ENCODE measurements at regions not wholly inside any gene's neighbourhood (a gene's known extent, or its start where the extent isn't known, plus 50 kb on each side); places are given as distances from the start of the nearest gene placed in this dataset.

DNA sequence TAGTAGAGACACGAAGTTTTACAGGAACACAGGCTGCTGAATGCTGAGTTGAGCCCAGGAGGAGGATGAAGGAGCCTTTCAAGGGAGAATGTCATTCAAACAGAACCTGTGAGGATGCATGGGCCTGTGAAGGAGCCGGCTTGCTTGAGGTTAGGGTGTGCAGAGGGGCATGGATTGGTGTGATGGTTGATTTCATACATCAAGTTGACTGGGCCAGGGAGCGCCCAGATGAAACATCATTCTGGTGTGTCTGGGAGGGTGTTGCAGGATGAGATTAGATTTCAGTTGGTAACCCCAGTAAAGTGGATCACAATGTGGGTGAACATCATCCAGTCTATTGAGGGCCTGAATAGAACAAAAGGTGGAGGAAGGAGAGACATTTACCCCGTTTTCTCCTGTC is 243.6 kb downstream of the EDEM1 start:
- no peak for DNase-seq

DNA sequence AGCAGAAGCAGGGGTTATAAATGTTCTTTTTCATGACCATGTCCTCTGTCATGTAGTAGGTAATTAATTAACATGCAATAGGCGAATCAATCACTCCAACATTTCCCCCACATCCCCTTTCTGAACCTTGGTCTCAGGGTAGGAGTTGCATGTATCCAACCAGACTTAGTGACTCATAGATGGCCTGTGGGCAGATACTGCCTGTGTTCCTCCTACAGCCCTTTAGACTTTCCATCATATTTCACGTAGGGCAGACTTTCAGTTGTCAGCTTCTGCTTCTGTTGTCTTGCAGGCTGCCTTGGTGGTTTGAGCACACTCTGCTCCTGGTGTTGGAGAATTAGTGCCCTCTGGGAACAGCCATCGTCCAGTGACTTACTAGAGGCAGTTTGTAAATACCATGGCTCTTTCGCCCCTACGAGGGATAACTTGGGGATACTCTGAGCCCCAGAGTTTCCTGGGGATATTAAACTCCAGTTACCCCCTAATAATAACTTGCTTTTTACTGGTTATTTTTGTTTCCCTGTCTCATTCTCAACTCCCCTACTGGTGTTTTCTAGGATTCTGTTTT is 244.4 kb downstream of the EDEM1 start:
- no peak for DNase-seq

DNA sequence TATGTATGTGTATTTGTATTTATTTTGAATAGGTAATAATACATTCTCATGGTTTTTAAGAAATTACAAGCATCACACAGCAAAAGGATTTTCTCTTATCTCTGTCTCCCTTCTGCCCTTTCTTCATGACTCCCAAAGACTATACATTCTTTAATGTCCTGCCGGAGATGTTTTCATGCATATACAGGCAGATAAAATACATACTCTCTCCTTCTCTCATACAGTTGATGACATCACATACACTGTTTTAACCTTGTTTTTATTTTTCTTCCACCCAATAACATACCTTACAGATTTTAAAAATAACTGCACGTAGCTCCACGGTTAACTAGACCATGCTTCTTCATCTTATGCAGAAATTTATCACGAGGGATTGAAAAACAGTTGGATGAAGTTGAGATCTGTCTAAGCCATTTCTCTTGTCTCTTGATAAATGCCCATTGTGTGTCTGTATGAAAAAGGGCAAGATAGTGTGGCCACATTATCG is 249.8 kb downstream of the EDEM1 start:
- no peak for DNase-seq

DNA sequence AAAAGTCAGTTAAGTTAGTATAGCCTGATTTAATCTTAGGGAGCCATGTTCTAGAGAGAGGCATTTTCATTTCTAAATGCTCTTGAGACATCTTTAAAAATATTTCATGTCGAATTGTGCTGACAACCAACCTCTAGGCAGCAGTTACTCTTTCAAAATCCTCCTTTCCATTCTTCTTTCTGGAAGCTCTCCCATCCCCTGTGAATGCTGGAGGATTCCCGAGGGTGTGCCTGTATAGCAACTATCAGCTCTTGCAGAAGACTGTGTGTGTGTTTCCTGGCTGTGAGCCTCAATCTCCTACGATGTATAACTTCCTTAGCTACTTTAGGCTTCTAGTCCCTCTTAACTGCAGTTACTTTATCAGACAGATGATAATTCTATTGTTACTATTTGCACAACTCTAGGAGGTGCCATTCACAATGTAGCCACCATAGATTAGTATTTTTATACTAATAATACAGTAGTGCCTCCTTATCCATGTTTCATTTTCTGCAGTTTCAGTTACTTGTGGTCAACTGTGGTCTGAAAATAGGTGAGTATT is 250.3 kb downstream of the EDEM1 start:
- no peak for DNase-seq

DNA sequence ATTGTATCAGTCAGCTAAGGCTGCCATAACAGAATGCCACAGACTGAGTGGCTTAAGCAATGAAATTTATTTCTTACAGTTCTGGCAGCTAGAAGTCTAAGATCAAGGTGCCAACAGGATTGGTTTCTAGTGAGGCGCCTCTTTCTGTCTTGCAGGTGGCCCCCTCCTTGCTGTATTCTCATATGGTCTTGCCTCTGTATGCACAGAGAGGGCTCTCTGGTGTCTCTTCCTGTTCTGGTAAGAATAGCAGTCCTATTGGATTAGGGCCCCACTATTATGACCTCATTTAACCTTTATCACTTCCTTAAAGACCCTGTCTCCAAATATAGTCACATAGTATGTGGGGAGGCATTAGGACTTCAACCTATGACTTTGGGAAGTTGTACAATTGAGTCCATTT is 253.9 kb downstream of the EDEM1 start:
- DNase-seq: no peak

- no peak for DNase-seq
Measured at GRCh38 chr3:5442106-5442785, 254.7 kb downstream of the EDEM1 start.

GRCh38 chr3:5442786-5443138 is 255.3 kb downstream of the EDEM1 start:
- DNase-seq: no peak

DNA sequence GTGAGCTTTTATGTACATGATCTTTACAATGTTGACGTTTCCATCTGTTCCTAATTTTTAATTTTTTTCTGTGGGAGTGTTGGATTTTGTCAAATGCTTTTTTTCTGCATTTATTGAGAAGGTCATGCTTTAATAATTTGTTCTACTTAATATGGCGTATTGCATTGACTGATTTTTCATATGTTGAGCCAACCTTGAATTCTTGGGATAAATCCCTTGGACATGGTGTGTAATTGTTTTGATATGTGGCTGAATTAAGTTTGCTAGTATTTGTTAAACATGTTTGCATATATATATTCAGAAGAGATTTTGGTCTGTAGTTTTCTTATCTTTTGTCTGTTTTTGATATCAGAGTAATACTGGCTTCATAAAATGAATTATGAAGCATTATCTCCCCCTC is 256.7 kb downstream of the EDEM1 start:
- no peak for DNase-seq

- DNase-seq: no peak
Measured at GRCh38 chr3:5445676-5446201, 258.2 kb downstream of the EDEM1 start.

DNA sequence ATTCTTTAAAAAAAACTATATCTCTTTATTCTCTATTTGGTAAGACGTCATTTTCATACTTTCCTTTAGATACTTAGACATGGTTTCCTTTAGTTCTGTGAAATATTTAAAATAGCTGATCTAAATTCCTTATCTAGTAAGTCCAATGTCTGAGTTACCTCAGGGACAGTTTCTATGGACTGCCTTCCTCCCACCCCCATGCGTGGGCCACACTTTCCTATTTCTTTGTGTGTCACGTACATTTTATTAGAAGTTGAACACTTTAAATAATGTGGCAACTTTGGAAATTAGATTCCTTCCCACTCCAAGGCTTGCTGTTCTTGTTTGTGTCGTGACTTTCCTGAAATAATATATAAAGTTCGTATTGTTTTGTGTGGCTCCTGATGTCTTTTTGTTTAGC is 260.7 kb downstream of the EDEM1 start:
- DNase-seq: no peak

- DNase-seq: no peak
Measured at GRCh38 chr3:5448816-5449215, 261.3 kb downstream of the EDEM1 start.

GRCh38 chr3:5456199-5456598 is 268.7 kb downstream of the EDEM1 start:
- DNase-seq: no peak

- no peak for DNase-seq
Measured at GRCh38 chr3:5458526-5458925, 271.0 kb downstream of the EDEM1 start.

DNA sequence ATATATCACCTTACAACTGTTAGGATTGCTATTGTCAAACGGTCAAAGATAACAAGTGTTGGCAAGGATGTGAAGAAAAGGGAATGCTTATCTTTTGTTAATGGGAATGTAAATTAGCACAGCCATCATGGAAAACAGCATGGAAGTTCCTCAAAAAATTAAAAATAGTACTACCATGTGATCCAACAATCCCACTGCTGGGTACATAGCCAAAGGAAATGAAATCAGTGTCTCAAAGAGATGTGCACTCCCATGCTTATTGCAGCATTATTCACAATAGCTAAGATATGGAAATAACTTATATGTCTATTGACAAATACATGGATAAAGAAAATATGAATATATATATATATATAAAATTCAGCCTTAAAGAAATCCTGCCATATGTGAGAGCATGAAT is 274.6 kb downstream of the EDEM1 start:
- DNase-seq: no peak

- no peak for DNase-seq
Measured at GRCh38 chr3:5463991-5464390, 276.5 kb downstream of the EDEM1 start.

- DNase-seq: no peak
Measured at GRCh38 chr3:5464649-5465048, 277.1 kb downstream of the EDEM1 start.

DNA sequence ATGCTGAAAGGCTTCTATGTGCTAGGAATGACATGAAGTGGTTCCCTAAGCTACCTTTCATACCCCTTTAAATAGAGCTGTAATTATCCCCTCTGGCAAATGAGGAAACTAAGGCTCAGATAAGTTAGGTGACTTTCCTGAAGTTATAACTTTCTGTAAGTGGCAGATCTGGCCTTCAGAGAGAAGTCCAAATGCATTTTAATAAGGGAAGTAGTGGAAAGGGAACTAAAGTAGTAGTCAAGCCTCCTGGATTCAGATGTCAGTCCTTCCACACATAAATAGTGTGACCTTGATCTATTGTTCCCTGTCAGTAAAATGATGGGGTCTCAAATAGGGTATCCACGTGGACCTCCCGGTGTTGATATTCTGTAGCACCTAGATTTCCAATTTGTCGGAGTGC is 277.7 kb downstream of the EDEM1 start:
- DNase-seq: no peak

DNA sequence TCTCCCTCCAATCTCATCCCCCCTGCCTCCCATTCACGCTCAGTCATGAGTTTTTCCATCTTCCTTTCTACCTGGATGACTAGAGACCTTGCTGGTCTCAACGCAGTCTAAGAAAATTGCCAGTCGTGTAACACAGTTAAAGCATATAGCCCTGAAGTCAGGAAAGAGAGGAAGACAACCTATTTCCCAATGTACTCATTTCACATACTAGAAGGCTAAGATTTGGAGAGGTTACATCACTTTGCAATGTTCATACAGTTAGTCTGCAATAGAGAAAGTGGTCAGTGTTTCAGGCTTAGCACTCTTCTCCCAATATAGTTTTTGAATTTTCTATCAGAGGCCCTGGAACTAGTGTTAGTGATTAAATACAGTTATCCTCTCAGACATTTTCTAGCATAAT is 278.6 kb downstream of the EDEM1 start:
- no peak for DNase-seq

DNA sequence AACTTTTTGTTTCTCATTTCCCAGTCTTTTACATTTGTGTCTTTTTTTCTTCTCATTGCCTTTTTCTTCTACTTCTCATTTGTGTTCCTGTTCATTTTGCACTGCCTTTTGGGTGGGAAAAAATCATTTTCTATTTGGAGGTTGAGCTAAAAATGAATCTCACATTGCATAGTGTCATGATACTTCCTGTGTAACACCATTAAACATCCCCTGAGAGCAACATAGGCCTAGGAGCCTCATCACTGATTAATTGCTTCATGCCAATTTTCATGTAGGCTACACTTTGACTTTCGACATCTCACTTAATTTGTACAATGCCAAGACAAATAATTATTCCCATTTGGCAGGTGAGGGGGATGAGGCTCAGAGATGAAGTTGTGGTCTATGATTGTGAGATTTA is 279.2 kb downstream of the EDEM1 start:
- DNase-seq: no peak

DNA sequence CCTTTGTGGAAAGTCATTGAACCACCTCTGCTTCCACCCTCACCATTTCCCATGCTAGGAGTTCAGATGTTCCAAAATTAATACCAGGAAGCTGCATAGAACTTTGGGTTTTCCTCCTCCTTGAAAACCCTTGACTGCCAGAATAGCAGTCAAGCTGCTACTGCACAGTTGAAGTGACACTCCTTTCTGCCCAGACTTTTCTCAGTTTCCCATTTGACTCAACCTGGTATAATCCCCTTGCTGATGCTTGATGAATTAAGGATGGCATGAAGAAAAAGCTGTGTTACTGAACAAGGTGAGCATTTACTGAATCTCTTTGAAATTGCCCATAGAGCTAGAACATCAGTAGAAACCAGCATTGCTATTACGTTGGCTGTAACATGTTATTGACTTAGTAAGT is 286.0 kb downstream of the EDEM1 start:
- DNase-seq: no peak

- no peak for DNase-seq
Measured at GRCh38 chr3:5476403-5476802, 288.9 kb downstream of the EDEM1 start.

- DNase-seq: no peak
Measured at GRCh38 chr3:5479229-5479799, 291.8 kb downstream of the EDEM1 start.

DNA sequence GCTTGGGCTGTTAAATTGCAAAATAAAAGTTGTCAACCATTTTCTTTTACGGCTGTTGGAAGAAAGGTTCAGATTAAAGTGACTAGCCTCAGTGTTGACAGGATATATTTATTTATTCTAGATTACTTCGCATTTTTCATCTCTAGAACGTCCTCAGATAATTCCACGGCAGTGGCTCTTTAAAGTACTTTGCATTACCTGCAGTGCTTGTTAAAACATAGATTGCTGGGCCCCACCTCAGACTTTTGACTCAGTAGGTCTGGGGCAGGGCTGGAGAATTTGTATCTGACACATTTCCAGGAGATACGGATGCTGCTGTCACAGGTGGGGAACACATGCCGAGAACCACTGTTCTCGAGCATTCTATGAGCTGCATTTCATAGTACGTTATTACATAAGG is 292.7 kb downstream of the EDEM1 start:
- DNase-seq: no peak

DNA sequence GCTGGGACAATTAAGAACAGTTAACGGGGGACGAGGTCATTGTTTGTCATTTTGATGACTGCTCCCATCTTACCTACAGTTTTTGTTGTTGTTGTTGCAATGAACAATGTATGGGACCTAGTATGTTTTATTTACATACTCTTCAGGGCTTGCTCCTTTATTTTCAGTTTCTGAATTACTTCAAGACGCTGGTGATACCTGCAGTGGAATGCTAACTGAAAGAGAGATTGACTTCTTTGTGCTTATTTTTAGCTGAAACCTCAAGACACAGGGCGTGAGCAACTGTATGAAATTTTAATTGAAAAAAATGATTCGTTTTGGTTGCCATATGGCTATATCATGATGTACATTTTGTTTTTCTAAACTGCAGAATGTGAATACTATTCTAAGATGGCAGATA is 297.9 kb downstream of the EDEM1 start:
- DNase-seq: no peak

All from right forelimb (tissue), 1 donor.